ENCODE measurements at regions not wholly inside any gene's neighbourhood (a gene's known extent, or its start where the extent isn't known, plus 50 kb on each side); places are given as distances from the start of the nearest gene placed in this dataset.

- no peak overlapping the region for H3K27ac ChIP-seq (ENCODE audit: low read depth, low read length)
- H3K9ac ChIP-seq (ENCODE audit: low read length): no peak overlapping the region
- H3K4me1 ChIP-seq (ENCODE audit: control insufficient read depth, insufficient read depth, low read length): no peaks in the 10 kb centered on the region
- no peaks in the 10 kb centered on the region for H3K36me3 ChIP-seq (ENCODE audit: control insufficient read depth, insufficient read depth, low read length)
- peaks cover 3% of the 10 kb centered on the region for H3K27me3 ChIP-seq (ENCODE audit: control insufficient read depth, insufficient read depth, low read length)
- no peak overlapping the region for H3K4me3 ChIP-seq (ENCODE audit: low read length)
Measured at GRCh38 chr22:48448821-48449220, 1378.9 kb downstream of the BRD1 start.

GRCh38 chr22:48445113-48445827, 1382.4 kb downstream of the BRD1 start:
- Histone ChIP-seq H3K36me3 (ENCODE audit: control insufficient read depth, insufficient read depth, low read length) (no peaks in the 10 kb centered on the region), H3K27me3 (ENCODE audit: control insufficient read depth, insufficient read depth, low read length) (peaks cover 7% of the 10 kb centered on the region), H3K27ac (ENCODE audit: low read depth, low read length) (no peak overlapping the region), H3K4me1 (ENCODE audit: control insufficient read depth, insufficient read depth, low read length) (no peaks in the 10 kb centered on the region), H3K9ac (ENCODE audit: low read length) (no peak overlapping the region), H3K4me3 (ENCODE audit: low read length) (no peak overlapping the region)

GRCh38 chr22:48444320-48445112, 1383.2 kb downstream of the BRD1 start:
- Histone ChIP-seq H3K27ac (ENCODE audit: low read depth, low read length) (no peak overlapping the region), H3K4me1 (ENCODE audit: control insufficient read depth, insufficient read depth, low read length) (no peaks in the 10 kb centered on the region), H3K36me3 (ENCODE audit: control insufficient read depth, insufficient read depth, low read length) (no peaks in the 10 kb centered on the region), H3K27me3 (ENCODE audit: control insufficient read depth, insufficient read depth, low read length) (peaks cover 7% of the 10 kb centered on the region), H3K9ac (ENCODE audit: low read length) (no peak overlapping the region), H3K4me3 (ENCODE audit: low read length) (no peak overlapping the region)

GRCh38 chr22:48443680-48444079, 1384.0 kb downstream of the BRD1 start:
- Histone ChIP-seq H3K36me3 (ENCODE audit: control insufficient read depth, insufficient read depth, low read length) (no peaks in the 10 kb centered on the region), H3K27me3 (ENCODE audit: control insufficient read depth, insufficient read depth, low read length) (peaks cover 5% of the 10 kb centered on the region), H3K9ac (ENCODE audit: low read length) (no peak overlapping the region), H3K4me3 (ENCODE audit: low read length) (no peak overlapping the region), H3K27ac (ENCODE audit: low read depth, low read length) (no peak overlapping the region), H3K4me1 (ENCODE audit: control insufficient read depth, insufficient read depth, low read length) (no peaks in the 10 kb centered on the region)

GRCh38 chr22:48442663-48443062, 1385.0 kb downstream of the BRD1 start:
- no peaks in the 10 kb centered on the region for H3K36me3 ChIP-seq (ENCODE audit: control insufficient read depth, insufficient read depth, low read length)
- no peak overlapping the region for H3K4me3 ChIP-seq (ENCODE audit: low read length)
- peaks cover 4% of the 10 kb centered on the region for H3K27me3 ChIP-seq (ENCODE audit: control insufficient read depth, insufficient read depth, low read length)
- H3K4me1 ChIP-seq (ENCODE audit: control insufficient read depth, insufficient read depth, low read length): no peaks in the 10 kb centered on the region
- H3K27ac ChIP-seq (ENCODE audit: low read depth, low read length): no peak overlapping the region
- no peak overlapping the region for H3K9ac ChIP-seq (ENCODE audit: low read length)

GRCh38 chr22:48441553-48441850, 1386.2 kb downstream of the BRD1 start:
- Histone ChIP-seq H3K36me3 (ENCODE audit: control insufficient read depth, insufficient read depth, low read length) (no peaks in the 10 kb centered on the region), H3K9ac (ENCODE audit: low read length) (no peak overlapping the region), H3K4me3 (ENCODE audit: low read length) (no peak overlapping the region), H3K27me3 (ENCODE audit: control insufficient read depth, insufficient read depth, low read length) (peaks cover 4% of the 10 kb centered on the region), H3K4me1 (ENCODE audit: control insufficient read depth, insufficient read depth, low read length) (no peaks in the 10 kb centered on the region), H3K27ac (ENCODE audit: low read depth, low read length) (no peak overlapping the region)

GRCh38 chr22:48440673-48441552, 1386.8 kb downstream of the BRD1 start:
- Histone ChIP-seq H3K4me1 (ENCODE audit: control insufficient read depth, insufficient read depth, low read length) (no peaks in the 10 kb centered on the region), H3K4me3 (ENCODE audit: low read length) (no peak overlapping the region), H3K27ac (ENCODE audit: low read depth, low read length) (no peak overlapping the region), H3K36me3 (ENCODE audit: control insufficient read depth, insufficient read depth, low read length) (no peaks in the 10 kb centered on the region), H3K27me3 (ENCODE audit: control insufficient read depth, insufficient read depth, low read length) (peaks cover 4% of the 10 kb centered on the region), H3K9ac (ENCODE audit: low read length) (no peak overlapping the region)

GRCh38 chr22:48440176-48440575, 1387.5 kb downstream of the BRD1 start:
- H3K4me1 ChIP-seq (ENCODE audit: control insufficient read depth, insufficient read depth, low read length): no peaks in the 10 kb centered on the region
- no peak overlapping the region for H3K4me3 ChIP-seq (ENCODE audit: low read length)
- H3K27ac ChIP-seq (ENCODE audit: low read depth, low read length): no peak overlapping the region
- H3K27me3 ChIP-seq (ENCODE audit: control insufficient read depth, insufficient read depth, low read length): peaks cover 4% of the 10 kb centered on the region
- H3K36me3 ChIP-seq (ENCODE audit: control insufficient read depth, insufficient read depth, low read length): no peaks in the 10 kb centered on the region
- no peak overlapping the region for H3K9ac ChIP-seq (ENCODE audit: low read length)

- H3K27me3 ChIP-seq (ENCODE audit: control insufficient read depth, insufficient read depth, low read length): peaks cover 4% of the 10 kb centered on the region
Measured at GRCh38 chr22:48439560-48440135, 1388.0 kb downstream of the BRD1 start.

GRCh38 chr22:48438800-48439559, 1388.7 kb downstream of the BRD1 start:
- Histone ChIP-seq H3K36me3 (ENCODE audit: control insufficient read depth, insufficient read depth, low read length) (no peaks in the 10 kb centered on the region), H3K27me3 (ENCODE audit: control insufficient read depth, insufficient read depth, low read length) (peaks cover 4% of the 10 kb centered on the region), H3K4me3 (ENCODE audit: low read length) (no peak overlapping the region), H3K27ac (ENCODE audit: low read depth, low read length) (no peak overlapping the region), H3K4me1 (ENCODE audit: control insufficient read depth, insufficient read depth, low read length) (no peaks in the 10 kb centered on the region), H3K9ac (ENCODE audit: low read length) (no peak overlapping the region)

More at GRCh38 chr22:48439560-48440135, 1388.0 kb downstream of the BRD1 start:
- H3K36me3 ChIP-seq (ENCODE audit: control insufficient read depth, insufficient read depth, low read length): no peaks in the 10 kb centered on the region
- no peak overlapping the region for H3K9ac ChIP-seq (ENCODE audit: low read length)
- H3K4me3 ChIP-seq (ENCODE audit: low read length): no peak overlapping the region
- no peaks in the 10 kb centered on the region for H3K4me1 ChIP-seq (ENCODE audit: control insufficient read depth, insufficient read depth, low read length)
- H3K27ac ChIP-seq (ENCODE audit: low read depth, low read length): no peak overlapping the region

GRCh38 chr22:48438096-48438495, 1389.6 kb downstream of the BRD1 start:
- no peaks in the 10 kb centered on the region for H3K36me3 ChIP-seq (ENCODE audit: control insufficient read depth, insufficient read depth, low read length)
- no peak overlapping the region for H3K27ac ChIP-seq (ENCODE audit: low read depth, low read length)
- peaks cover 4% of the 10 kb centered on the region for H3K27me3 ChIP-seq (ENCODE audit: control insufficient read depth, insufficient read depth, low read length)
- H3K9ac ChIP-seq (ENCODE audit: low read length): no peak overlapping the region
- H3K4me1 ChIP-seq (ENCODE audit: control insufficient read depth, insufficient read depth, low read length): no peaks in the 10 kb centered on the region
- H3K4me3 ChIP-seq (ENCODE audit: low read length): no peak overlapping the region
